D721Med (cell line): ENCODE measurements at regions not wholly inside any gene's neighbourhood (a gene's known extent, or its start where the extent isn't known, plus 50 kb on each side); places are given as distances from the start of the nearest gene placed in this dataset.

ENCODE experiments used
- DNase-seq: peaks from one replicate; pipeline ENCODE4 v3.0.0; 2011; ENCODE audit warnings: low spot score; ENCODE audit not compliant: insufficient read length
- FAIRE-seq: peaks from 2 replicates; lab custom pipeline; 2011; peaks lifted over from hg19 to GRCh38; lab: Jason Lieb, UNC
- TF ChIP-seq, protein P1 (sequence below): IDR thresholded peaks from 2 replicates; pipeline ENCODE4 v1.5.1; 2012; ENCODE audit warnings: mild to moderate bottlenecking, control low read depth; ENCODE audit not compliant: insufficient read depth; ENCODE audit errors: missing control alignments

GRCh38 chr2:121895723-121896571, 140.5 kb downstream of the TSN start:
- DNase-seq, result no peak
- FAIRE-seq, result no peak
- TF ChIP-seq, protein P1, sequence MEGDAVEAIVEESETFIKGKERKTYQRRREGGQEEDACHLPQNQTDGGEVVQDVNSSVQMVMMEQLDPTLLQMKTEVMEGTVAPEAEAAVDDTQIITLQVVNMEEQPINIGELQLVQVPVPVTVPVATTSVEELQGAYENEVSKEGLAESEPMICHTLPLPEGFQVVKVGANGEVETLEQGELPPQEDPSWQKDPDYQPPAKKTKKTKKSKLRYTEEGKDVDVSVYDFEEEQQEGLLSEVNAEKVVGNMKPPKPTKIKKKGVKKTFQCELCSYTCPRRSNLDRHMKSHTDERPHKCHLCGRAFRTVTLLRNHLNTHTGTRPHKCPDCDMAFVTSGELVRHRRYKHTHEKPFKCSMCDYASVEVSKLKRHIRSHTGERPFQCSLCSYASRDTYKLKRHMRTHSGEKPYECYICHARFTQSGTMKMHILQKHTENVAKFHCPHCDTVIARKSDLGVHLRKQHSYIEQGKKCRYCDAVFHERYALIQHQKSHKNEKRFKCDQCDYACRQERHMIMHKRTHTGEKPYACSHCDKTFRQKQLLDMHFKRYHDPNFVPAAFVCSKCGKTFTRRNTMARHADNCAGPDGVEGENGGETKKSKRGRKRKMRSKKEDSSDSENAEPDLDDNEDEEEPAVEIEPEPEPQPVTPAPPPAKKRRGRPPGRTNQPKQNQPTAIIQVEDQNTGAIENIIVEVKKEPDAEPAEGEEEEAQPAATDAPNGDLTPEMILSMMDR, result no peak

- TF ChIP-seq, protein P1, result peak; percentile 45
- FAIRE-seq (no peak), DNase-seq (no peak)
Measured at GRCh38 chr2:121897335-121897970, 142.0 kb downstream of the TSN start.

GRCh38 chr2:121898483-121898882, 143.0 kb downstream of the TSN start:
- TF ChIP-seq, protein P1, result no peak
- FAIRE-seq (no peak), DNase-seq (no peak)

- DNase-seq, result no peak
- TF ChIP-seq, protein P1, result no peak
- FAIRE-seq, result no peak
Measured at GRCh38 chr2:121900391-121900790, 144.9 kb downstream of the TSN start.

- TF ChIP-seq, protein P1, result peak; percentile 16
- FAIRE-seq, result no peak
- DNase-seq, result no peak
Measured at GRCh38 chr2:121902171-121902591, 146.7 kb downstream of the TSN start.

DNA sequence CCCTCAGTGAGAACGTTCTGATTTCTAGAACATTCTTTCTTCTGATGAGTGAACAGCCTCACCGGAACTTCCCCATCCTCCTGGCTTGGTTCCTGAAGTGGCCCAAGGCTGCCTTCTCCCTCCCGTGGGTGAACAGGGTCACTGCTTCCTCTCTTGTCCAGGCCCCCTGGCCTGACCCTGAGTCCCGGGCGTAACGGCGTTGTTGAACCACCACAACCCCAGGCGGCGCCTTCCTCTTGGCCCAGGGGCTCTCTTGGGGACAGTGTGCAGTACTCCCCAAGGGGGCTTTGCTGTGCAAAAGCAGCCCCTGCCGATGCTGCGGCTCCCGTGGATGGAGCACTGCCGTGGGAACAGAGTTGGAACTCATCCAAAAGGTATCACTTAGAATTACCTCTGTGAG, 147.2 kb downstream of the TSN start:
- FAIRE-seq (no peak), DNase-seq (no peak)
- TF ChIP-seq, protein P1, result no peak
